Embryonic facial prominence (tissue), 1 donor: ENCODE measurements at regions not wholly inside any gene's neighbourhood (a gene's known extent, or its start where the extent isn't known, plus 50 kb on each side); places are given as distances from the start of the nearest gene placed in this dataset.
"Not testable (repeated sequence)": the region's sequence is repeated elsewhere in the genome, so short reads cannot be mapped to it uniquely, and the experiment has no call there.

ENCODE experiments used
- DNase-seq: peaks from one replicate; pipeline ENCODE4 v3.0.0-alpha.2; 2016; ENCODE audit errors: extremely low spot score

- no peak for DNase-seq
Measured at GRCh38 chr1:178643349-178643748, 81.7 kb upstream of the RALGPS2 start.

DNA sequence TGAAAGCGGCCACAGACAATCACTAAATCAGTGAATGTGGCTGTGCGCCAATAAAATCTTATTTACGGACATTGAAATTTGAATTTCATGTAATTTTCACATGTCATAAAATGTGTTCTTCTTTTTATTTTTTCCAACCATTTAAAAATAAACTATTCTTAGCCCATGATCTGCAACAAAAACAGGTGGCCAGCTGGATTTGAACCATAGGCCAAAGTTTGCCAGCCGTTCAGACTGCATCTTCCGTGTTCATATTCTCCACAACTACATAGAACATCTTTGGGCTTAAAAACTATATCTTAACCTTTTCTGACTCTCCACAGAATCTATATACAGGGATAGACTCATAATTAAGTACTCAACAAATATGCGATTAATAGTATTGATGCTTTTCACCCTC is 81.2 kb upstream of the RALGPS2 start:
- DNase-seq = no peak

- DNase-seq = no peak
Measured at GRCh38 chr1:178644308-178645120, 80.5 kb upstream of the RALGPS2 start.

GRCh38 chr1:178645157-178645807 is 79.8 kb upstream of the RALGPS2 start:
- DNase-seq = no peak

DNA sequence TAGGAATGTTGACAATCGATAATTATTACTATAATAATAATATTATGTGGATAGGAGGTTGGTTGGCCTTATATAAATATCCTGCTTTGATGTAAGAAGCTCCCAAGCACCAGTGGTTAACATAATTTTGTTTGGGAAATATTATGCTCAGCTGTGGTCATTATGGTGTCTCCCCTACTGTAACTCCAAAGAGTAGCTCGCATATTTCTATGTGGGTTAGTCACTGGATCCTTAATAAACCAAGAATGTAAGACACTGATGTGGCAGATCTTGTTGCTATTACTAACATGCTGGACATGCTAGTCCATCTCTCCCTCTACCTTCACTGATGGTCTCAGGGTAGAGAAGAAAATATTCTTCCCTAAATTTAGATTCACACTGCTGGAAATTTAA is 79.2 kb upstream of the RALGPS2 start:
- no peak for DNase-seq

DNA sequence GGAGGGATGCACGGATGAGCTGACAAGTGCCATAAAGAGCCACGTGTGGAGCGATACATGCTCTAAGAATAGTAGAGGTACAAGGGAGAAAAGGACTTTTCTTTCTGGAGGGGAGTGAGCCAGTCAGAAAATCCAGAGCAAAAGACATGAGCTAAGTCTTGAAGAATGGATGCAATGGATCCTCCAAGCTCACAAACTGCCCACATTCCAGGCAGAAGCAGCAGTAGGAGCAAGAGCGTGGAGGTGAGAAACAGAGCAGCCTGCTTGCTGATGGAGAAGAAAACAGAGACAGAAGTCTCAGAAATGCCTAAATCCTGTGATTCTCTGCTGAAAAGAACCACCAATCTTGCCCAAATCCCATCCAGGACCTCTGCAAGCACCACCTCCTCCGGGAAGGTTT is 78.2 kb upstream of the RALGPS2 start:
- DNase-seq = no peak

DNA sequence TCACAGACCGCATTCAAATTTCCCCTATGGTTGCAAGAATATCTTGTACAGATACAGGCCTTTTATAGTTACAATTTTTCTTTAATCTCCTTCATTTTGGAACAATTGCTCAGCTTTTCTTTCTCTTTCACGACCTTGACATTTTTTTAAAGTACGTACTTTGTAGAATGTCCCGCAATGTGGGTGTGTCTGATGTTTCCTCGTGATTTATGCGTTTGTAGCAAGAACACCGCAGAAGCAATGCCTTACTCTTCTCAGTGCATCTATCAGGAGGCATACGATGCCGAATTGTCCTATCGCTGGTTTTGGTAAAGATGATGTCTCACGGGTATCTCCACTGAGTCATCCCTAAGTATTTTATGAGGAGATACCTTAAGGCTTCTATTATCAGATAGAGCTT is 76.9 kb upstream of the RALGPS2 start:
- DNase-seq = no peak

GRCh38 chr1:178649582-178650350 is 75.3 kb upstream of the RALGPS2 start:
- DNase-seq = no peak

DNA sequence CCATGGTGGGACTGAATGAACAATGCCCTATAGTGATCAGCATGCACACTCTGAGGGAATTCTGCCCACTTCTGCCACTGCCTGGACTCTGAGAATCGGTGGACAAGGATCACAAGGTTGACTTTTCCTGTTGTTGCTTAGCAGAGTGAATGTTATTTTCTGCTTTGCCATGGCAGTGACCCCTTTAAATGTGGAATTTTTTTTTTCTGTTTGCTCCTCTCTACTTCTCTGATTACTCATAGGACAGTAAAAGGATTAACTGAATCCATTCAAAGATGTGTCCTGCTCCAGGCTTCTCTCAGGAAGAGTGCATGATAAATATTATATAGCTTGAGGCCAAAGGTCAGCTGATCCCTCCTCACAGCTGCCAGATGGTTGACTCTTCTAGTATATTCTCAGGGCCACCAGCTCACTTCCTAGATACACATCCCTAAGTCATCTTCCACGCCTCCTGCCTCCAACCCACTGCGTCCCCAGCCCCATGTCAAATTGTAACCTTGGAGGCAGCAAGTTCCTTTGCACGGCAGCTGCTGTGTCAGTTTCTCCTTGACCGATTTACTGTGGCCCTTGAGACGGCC is 74.0 kb upstream of the RALGPS2 start:
- no peak for DNase-seq

GRCh38 chr1:178651742-178652141 is 73.3 kb upstream of the RALGPS2 start:
- no peak for DNase-seq

GRCh38 chr1:178652506-178653490 is 72.2 kb upstream of the RALGPS2 start:
- no peak for DNase-seq

DNA sequence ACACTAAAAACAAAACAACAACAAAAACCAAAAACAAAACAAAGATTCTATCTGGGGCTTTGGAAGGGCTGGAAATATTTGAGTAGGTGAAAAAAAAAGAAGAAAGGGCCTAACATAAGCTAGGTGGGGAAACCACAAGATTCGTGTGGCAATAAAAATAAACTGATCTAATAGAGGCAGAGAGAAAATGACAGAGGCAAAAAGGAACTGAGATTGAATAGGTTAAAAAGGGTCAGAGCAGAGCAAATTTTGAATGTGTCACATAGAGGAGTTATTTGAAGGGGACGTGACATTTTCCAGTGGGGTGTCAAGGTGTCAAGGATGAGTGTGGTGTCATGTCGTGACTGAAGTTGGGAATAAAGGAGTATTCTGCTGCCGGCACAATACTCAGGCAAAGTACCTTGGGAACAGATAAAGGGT is 65.2 kb upstream of the RALGPS2 start:
- no peak for DNase-seq

DNA sequence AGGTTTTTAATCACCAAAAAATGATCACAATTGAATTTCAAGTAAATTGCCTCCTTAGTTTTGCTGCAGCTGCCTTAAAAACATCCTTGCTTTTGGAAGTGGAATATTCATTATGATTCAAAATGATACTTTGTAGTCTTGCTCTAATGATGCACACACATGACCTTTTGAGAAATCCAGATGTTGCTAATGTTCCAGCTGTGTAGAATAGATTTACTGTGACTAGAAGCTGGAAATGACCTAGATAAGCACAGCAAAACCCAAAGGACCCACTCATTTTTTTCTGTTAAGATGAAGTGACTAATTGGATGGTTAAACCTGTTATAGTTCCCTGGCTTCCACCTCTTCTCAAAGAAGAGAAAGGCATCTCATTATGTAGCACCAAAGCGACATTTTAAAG is 64.6 kb upstream of the RALGPS2 start:
- no peak for DNase-seq

GRCh38 chr1:178664278-178664677 is 60.8 kb upstream of the RALGPS2 start:
- no peak for DNase-seq

GRCh38 chr1:178665579-178665978 is 59.5 kb upstream of the RALGPS2 start:
- no peak for DNase-seq

DNA sequence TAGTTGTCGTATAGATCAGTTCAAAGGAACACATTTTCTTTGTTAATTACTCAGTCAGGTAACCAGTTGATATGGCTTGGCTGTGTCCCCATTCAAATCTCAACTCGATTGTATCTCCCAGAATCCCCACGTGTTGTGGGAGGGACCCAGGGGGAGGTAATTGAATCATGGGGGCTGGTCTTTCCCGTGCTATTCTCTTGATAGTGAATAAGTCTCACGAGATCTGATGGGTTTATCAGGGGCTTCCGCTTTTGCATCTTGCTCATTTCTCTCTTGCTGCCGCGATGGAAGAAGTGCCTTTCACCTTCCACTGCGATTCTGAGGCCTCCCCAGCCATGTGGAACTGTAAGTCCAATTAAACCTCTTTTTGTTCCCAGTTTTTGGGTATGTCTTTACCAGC is 58.2 kb upstream of the RALGPS2 start:
- not testable (repeated sequence) for DNase-seq

- DNase-seq = no peak
Measured at GRCh38 chr1:178672434-178672833, 52.6 kb upstream of the RALGPS2 start.

DNA sequence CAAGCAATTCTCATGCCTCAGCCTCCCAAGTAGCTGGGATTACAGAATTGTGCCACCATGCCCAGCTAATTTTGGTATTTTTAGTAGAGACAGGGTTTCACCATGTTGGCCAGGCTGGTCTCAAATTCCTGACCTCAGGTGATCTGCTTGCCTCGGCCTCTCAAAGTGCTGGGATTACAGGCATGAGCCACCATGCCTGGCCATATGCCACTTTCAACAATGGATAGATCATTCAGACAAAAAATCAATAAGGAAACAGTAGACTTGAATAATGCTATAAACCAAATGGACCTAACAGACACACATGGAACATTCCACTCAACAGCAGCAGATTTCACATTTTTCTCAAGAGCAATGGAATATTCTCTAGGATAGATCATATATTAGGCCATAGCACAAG is 50.5 kb upstream of the RALGPS2 start:
- DNase-seq = not testable (repeated sequence)
